SIG-M5 treated with dmso at 0.1 percent for 504 hours (cell line): ENCODE measurements at regions not wholly inside any gene's neighbourhood (a gene's known extent, or its start where the extent isn't known, plus 50 kb on each side); places are given as distances from the start of the nearest gene placed in this dataset.

Experiments used
- DNase-seq: peaks from one replicate; lab custom pipeline; 2025; ENCODE audit not compliant: unreplicated experiment; lab: John Stamatoyannopoulos, UW

DNA sequence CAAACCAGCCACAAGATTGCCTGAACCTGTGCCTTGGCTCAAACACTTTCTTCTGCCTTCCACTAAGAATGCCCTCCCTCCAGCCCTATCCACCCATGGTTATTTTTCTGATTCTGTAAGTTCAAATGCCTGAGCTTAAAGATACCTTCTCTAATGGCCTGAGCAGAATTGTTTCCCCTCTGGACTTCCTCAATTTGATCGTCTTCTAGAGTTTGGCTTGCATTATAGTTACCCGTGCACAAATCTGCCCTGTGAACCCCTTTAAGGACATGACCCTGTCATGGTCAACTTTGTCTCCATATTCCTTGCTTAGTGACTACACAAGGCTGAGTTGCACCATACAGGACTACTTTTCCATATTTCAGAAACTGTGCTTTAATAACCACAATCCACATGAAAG lies 481.0 kb downstream of the FOXO1 start:
- no peak for DNase-seq

GRCh38 chr13:40186041-40186440 lies 480.4 kb downstream of the FOXO1 start:
- DNase-seq, result no peak

DNA sequence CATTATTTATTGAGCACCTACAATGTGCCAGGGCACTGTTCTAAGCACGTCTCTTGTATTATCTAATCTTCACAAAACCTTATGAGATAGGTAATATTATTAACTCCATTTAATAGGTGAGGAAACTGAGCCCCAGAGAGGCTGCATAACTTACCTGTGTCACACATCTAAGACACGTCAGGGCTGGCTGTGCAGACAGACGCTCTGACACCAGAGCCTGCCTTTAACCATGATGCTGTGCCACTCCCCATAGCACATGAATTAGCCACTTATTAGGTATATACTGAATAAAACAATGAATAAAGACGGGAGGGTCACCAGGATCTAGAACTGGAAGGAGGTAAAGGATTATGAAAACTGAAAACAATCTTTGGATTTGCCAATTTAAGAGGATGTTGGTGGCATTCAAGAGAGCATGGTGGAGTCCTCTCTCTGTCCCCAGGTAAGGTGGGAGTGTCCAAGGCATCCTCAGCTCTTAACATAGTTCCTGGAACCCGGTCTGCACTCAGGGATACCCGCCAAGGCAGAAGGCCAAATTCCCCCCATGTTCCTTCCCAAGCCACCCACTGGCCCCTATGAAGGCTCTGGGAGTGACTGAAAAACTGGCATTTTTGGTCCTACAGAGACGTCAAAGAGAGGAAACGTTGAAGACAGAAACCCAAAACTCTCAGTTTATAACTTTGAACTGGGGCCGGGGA lies 479.7 kb downstream of the FOXO1 start:
- DNase-seq, result no peak

GRCh38 chr13:40187324-40187795 lies 479.1 kb downstream of the FOXO1 start:
- no peak for DNase-seq

DNA sequence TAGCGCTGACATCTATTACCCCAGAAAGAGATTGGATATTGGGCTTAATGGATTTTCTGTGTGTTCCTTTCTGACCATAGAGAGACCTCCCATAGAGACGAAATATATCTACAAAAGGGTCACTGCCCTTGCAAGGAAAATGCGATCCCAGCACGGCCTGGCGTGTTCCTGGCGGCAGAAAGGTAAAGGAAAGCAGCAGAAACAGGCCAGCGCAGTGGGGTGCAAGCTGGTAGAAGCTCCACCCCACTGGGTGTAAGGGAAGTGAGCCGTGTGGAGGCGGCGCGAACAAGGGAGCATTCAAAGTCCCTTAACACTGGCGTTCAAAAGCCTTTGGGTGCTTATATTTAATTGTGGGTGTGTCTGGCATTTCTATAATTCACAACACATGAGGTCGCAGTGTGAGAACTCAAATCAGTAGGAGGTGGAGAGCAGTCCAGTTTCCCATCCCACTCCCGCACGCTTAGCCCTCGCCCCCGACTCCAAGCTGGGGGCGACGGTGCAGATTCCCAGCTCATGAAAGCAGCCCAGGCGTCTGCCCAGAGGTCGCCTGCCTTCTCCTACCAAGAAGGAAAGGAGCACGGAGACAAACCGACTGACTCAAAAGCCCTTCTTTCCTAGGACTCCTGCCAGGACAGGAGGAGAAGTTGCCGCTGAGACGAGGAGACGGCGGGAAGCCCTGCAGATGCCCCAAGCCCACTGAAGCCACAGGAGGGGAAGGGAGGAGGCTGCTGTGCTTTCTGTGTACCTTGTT lies 478.4 kb downstream of the FOXO1 start:
- DNase-seq, result no peak

DNA sequence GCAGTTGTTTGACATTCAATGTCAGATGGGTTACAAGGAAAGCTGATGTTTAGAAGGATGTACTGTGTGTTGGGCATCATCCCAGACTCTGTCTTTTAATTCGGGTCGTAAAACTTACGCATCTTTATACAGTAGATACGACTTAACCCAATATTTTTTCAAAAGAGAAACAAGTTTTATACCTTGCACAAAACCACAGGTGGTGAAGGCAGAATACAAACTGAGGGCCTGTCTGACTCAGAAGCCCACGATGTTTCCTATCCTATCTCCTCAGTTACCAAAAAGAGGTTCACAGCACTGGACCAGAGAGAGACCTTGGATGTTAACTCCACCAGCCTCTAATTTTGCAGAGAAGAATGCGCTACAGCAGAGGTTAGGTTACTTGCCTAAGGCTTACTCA lies 477.0 kb downstream of the FOXO1 start:
- no peak for DNase-seq

DNA sequence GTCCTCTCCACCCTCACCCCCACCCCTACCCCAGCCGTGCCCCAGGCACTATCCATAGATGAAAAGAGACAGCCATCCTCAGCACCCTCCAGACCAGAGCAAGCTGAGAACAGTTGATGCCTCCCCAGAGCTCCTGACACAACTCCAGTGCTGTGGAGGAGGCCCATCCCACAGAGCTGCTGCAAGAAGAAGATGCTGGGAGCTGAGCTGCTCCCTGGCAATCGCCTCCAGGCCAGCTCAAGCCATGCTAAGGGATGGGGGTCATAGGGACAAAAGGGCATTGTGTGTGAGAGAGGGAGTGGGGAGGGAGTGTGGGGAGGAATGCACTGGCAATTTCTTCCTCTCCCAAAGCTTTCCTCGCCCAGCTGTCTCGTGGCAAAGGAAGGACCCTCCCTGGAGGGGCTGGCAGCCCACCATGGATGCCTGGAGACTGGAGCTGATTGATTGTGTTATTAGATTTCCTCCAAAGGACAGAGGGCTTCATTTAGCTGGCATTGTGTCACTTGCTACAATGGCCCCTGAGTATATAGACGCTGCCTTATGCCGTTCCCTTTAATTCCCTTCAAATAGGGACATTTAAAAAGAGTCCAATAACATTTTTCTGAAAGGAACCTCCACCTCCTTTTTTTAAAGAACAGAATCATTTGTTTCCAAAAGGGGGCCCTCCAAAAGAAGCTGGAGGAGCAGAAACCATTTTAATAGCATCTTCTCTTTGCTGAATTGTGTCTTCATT lies 476.4 kb downstream of the FOXO1 start:
- no peak for DNase-seq

DNA sequence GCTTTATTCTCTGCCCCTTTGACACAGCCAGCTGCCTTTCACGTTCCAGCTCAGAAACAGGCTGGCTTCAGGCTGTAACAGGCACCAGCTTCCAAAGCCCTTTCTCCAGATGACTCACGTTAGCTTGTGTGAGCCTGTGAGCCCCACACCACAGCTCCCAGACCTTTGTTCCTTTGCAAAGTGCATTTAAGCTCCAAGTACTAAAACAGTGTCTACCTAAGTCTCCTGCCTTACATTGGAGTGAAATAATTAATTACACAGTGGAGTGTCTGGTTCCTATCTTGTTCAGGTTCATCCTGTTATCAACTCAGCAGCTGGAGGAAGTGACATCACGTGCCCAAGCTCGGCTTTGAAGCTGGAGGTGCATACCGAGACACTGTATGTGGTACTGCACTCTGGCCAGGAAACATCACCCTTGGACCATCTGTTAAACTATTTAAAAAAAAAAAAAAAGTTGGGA lies 475.8 kb downstream of the FOXO1 start:
- DNase-seq, result no peak

GRCh38 chr13:40191186-40191980 lies 475.1 kb downstream of the FOXO1 start:
- no peak for DNase-seq

DNA sequence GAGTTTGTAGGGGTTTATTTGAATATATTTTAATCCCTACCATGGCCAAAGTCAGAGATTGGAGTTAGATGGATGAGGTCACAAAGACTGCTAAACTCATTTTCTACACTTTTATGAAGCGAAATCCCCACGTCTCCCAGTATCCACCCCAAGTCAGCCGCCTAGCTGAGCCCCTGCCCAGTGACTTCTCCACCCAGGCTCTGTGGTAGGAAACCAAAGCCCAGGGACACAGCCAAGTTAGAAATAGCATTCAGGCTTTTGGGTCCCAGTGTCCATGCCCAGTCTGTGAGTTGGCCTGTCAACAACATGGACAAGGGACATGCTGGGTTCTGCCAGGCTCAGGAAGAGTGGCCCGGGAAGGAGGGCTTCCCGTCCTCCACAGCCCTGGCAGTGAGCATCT lies 474.0 kb downstream of the FOXO1 start:
- no peak for DNase-seq

GRCh38 chr13:40192858-40193257 lies 473.6 kb downstream of the FOXO1 start:
- no peak for DNase-seq

DNA sequence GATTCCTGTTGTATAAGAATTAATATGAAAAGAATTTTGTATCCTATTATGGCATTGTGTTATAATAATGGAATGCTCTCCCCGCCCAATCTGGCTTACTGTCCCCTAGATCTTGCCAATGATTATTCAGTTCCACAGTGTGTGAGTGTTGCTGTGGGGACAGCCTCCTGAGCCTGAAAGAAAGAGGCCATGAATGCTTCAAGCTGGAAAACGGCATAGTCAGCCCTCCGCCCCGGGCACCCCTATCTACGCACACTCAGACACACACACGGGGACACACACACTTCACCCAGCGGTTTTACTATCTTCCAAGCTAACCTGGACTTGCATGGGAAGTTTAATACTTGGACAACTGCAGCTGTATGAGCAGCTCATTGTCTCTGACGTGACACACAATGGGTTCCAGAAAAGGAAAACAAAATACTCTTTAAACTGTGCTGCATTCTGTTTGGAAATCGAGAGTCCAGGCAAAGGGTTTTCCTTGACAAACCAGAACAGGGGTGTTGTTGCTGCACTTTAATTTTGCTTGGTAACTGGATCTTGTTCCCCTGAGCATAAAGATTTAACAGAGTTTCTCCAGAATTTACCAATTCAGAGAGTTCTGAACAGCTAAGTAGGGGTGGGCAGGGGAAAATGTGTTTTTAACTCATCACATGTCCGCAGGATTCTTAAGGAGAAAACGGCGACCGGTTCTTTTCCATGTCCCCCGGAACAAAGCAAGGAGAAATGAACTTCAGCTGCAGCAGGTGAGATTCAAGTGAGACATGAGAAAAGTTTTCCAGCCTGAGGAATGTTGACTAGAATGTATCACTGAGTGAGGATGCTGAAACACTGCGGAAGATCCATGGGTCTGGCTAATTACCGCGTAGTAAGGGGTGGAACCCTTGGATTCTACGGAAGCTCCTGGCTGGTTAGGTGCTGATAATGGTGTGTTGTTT lies 472.9 kb downstream of the FOXO1 start:
- no peak for DNase-seq

DNA sequence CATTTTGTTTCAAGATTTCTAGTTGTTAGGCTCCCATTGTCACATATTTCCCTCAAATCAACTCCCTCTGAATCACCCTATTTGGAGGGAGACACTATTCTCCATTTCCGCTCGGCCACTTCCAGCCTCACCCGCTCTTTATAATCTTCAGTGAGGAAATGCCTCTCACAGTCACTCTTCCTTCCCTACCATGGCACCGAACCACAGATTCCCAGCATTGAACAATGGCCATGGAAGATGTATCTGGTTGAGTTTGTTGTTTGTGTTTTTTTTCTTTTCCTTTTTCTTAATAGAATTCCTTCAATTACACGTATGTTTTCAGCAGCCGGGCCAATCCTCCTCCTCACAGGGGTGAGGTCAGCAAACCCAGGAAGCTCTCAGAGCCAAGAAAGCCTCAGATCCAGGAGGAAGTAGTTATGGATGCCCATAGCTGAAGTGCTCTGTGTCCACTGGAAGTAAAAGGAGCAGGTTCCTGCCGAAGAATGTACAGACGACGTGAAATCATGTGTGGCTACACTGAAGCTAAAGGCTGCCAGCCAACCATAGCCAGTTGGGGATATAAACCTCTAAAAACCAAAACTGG lies 472.1 kb downstream of the FOXO1 start:
- no peak for DNase-seq

DNA sequence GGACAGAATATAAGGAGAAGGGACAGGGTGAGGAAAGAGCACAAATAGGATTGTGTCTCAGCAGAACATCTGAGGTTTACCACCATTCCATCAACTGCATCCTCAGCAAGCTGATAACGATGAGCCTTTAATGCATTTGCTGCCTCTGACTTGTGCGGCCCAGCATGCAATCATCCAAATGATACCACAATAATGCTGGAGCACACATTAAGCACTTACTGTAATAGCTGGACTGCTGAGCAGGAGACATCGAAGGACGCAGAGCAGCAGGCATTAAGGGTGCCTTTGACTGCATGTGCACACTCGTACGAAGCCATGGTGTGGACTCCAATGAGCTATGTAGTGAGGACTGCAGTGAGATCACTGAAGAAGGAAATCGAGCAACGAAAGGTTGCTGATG lies 469.4 kb downstream of the FOXO1 start:
- DNase-seq, result no peak

GRCh38 chr13:40197936-40198595 lies 468.4 kb downstream of the FOXO1 start:
- no peak for DNase-seq

GRCh38 chr13:40200273-40200978 lies 466.0 kb downstream of the FOXO1 start:
- DNase-seq, result peak; percentile 23

DNA sequence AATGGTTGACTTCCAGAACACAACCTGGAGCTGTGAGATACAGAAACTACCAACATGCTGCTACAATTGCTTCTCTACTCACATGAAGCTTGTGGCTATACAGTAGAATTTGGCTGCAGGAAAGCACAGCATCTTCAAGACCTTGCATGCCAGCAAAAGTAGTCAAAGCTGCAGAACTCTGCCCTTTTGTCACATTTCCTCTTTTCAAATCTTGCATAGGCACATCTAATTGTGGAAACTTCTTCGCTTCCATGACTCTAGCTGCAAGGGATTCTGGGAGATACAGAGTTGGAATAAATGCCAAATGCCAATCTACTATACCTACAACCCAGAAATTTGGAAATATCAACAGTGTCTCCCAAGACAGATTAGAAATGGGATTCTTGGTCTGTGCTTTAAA lies 462.2 kb downstream of the FOXO1 start:
- no peak for DNase-seq

GRCh38 chr13:40205771-40206240 lies 460.6 kb downstream of the FOXO1 start:
- DNase-seq, result no peak
